Body of pancreas (tissue), 4 donors: ENCODE measurements at regions not wholly inside any gene's neighbourhood (a gene's known extent, or its start where the extent isn't known, plus 50 kb on each side); places are given as distances from the start of the nearest gene placed in this dataset.

Experiments
- ATAC-seq: fragments of 150-250 bp; one replicate; pipeline ENCODE4 v1.9.1; 2016
- DNase-seq, 4 donors: peaks; one replicate each; pipeline ENCODE4 v3.0.0-alpha.2; 2019
- H3K27ac ChIP-seq, 4 donors: fragments of 200-600 bp; sonication (generic); 1 replicate in 3 of 4; 2 replicates in 1 of 4; pipeline versions ENCODE4 v1.5.1 to v1.6.1; 2016 to 2019; ENCODE audit warnings: mild to moderate bottlenecking in 1 of 4, mixed read lengths in 1 of 4, moderate library complexity in 1 of 4
- H3K27me3 ChIP-seq, 2 donors: fragments of 200-600 bp; sonication (generic); one replicate each; pipeline ENCODE4 v1.6.0; 2016; ENCODE audit warnings: mild to moderate bottlenecking in 1 of 2
- H3K36me3 ChIP-seq, 2 donors: fragments of 200-600 bp; sonication (generic); replicated peaks in 1 of 2; 2 replicates each; pipeline ENCODE4 v1.5.1; 2016; ENCODE audit warnings: low read depth in 2 of 2; ENCODE audit not compliant: insufficient read depth in 1 of 2
- H3K4me1 ChIP-seq: fragments of 200-600 bp; sonication (generic); one replicate; pipeline ENCODE4 v1.6.0; 2016
- H3K4me3 ChIP-seq, 2 donors: fragments of 200-600 bp; sonication (generic); 1 replicate in 1 of 2; 2 replicates in 1 of 2; pipeline ENCODE4 v1.5.1; 2016 to 2019
- H3K9me3 ChIP-seq, 3 donors: fragments of 200-600 bp; sonication (generic); 1 replicate in 2 of 3; 2 replicates in 1 of 3; pipeline ENCODE4 v1.5.1; 2016
- POLR2A ChIP-seq, 3 donors: fragments of 450-650 bp; IDR thresholded peaks; one replicate each; pipeline ENCODE4 v1.6.1; 2016; ENCODE audit warnings: antibody characterized with exemption in 3 of 3, mild to moderate bottlenecking in 2 of 3
- WGBS, 2 donors: methylation state at CpG; one replicate each; pipeline ENCODE4 v1.1.5; 2017; 5-methylcytosine and 5-hydroxymethylcytosine counted together
- intact Hi-C: fragments of 100-400 bp; cut with DNase I; formaldehyde crosslinking; loops from one replicate; pipeline ENCODE4 v1.15.1; 2023
- TF ChIP-seq, protein P1 (sequence below), 7 experiments: fragments of 450-650 bp in 4 of 7; fragments of 200-600 bp in 3 of 7; sonication (generic) in 3 of 7; IDR thresholded peaks; one replicate each; pipeline ENCODE4 v1.5.1; 2016 to 2019; ENCODE audit warnings: antibody characterized with exemption in 7 of 7

DNA sequence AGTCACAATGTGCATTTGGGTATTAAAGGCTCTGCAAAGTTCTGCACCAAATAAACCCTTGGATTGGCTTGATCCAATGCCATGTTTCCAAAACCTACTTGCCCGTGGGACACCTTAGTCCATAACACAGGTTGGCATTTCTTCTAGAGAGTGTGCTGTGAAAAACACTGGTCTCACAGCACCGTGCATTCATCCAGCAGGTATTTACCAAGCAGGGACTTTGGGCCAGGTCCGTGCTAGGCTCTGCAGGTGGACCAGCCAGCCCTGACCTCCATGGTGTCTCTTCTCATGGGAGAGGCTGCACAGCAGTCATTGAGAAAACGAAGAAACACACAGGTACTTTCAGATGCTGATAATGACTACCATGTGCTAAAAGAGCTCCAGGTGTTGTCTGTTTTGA, 112.6 kb downstream of the CDH26 start:
- H3K27me3 ChIP-seq = no peaks in the 10 kb centered on the region
- 56 to 64% methylated on average over 4 of the region's 4 CpGs for WGBS, 2 donors
- no peak for ATAC-seq
- TF ChIP-seq, protein P1, sequence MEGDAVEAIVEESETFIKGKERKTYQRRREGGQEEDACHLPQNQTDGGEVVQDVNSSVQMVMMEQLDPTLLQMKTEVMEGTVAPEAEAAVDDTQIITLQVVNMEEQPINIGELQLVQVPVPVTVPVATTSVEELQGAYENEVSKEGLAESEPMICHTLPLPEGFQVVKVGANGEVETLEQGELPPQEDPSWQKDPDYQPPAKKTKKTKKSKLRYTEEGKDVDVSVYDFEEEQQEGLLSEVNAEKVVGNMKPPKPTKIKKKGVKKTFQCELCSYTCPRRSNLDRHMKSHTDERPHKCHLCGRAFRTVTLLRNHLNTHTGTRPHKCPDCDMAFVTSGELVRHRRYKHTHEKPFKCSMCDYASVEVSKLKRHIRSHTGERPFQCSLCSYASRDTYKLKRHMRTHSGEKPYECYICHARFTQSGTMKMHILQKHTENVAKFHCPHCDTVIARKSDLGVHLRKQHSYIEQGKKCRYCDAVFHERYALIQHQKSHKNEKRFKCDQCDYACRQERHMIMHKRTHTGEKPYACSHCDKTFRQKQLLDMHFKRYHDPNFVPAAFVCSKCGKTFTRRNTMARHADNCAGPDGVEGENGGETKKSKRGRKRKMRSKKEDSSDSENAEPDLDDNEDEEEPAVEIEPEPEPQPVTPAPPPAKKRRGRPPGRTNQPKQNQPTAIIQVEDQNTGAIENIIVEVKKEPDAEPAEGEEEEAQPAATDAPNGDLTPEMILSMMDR (IDR thresholded peaks at IDR 0.05) = no peak
- no peak for TF ChIP-seq POLR2A (IDR thresholded peaks at IDR 0.05)
- H3K36me3 ChIP-seq = no peaks in the 10 kb centered on the region
- H3K27ac ChIP-seq = no peak overlapping the region
- no peaks in the 10 kb centered on the region for H3K9me3 ChIP-seq
- DNase-seq = no peak
- intact Hi-C loops = no loop called here
- no peak overlapping the region for H3K4me3 ChIP-seq
- no peaks in the 10 kb centered on the region for H3K4me1 ChIP-seq

DNA sequence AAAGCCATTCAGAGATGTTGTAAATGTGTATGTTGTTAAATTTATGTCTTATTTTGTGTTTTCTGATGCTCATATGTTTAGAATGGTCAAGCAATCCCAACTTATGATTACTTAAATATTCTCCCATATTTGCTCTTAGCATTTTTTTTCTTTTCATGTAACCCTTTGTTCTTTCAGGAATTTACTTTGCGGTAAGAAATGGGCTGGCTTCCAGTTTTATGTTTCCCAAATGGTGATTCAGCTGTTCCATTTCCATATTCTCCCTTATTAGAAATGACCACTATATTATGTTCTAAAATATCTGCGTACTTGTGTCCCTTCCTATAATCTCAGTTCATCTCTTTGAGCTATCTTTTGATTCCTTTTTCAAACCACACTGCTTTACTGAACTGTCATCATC, 113.7 kb downstream of the CDH26 start:
- H3K27ac ChIP-seq = no peak overlapping the region
- H3K36me3 ChIP-seq = no peaks in the 10 kb centered on the region
- ATAC-seq (no peak), DNase-seq (no peak)
- intact Hi-C loops = no loop called here
- H3K4me3 ChIP-seq = no peak overlapping the region
- 66 to 67% methylated on average over 2 of the region's 2 CpGs for WGBS, 2 donors
- H3K27me3 ChIP-seq = no peaks in the 10 kb centered on the region
- H3K4me1 ChIP-seq = no peaks in the 10 kb centered on the region
- TF ChIP-seq, protein P1 (IDR thresholded peaks at IDR 0.05) = no peak
- TF ChIP-seq POLR2A (IDR thresholded peaks at IDR 0.05) = no peak
- H3K9me3 ChIP-seq = no peaks in the 10 kb centered on the region

DNA sequence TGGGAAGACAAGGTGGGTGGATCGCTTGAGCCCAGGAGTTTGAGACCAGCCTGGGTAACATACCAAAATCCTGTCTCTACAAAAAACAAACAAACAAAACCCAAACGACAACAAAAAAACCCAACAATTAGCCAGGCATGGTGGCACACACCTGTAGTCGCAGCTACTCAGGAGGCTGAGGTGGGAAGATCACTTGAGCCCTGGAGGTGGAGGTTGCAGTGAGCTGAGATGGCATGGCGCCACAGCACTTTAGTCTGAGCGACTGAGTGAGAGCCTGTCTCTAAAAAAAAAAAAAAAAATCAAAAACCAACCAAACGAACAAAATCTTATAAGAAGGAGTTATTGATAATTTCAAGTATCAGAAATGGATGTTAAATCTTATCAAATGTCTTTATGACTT, 114.9 kb downstream of the CDH26 start:
- no peak for ATAC-seq
- TF ChIP-seq, protein P1 (IDR thresholded peaks at IDR 0.05) = no peak
- H3K36me3 ChIP-seq = no peaks in the 10 kb centered on the region
- no peaks in the 10 kb centered on the region for H3K27me3 ChIP-seq
- intact Hi-C loops = no loop called here
- no peaks in the 10 kb centered on the region for H3K9me3 ChIP-seq
- WGBS, 2 donors = 72% methylated on average over 6 of the region's 6 CpGs
- H3K4me1 ChIP-seq = no peaks in the 10 kb centered on the region
- H3K4me3 ChIP-seq = no peak overlapping the region
- no peak overlapping the region for H3K27ac ChIP-seq
- DNase-seq = no peak

DNA sequence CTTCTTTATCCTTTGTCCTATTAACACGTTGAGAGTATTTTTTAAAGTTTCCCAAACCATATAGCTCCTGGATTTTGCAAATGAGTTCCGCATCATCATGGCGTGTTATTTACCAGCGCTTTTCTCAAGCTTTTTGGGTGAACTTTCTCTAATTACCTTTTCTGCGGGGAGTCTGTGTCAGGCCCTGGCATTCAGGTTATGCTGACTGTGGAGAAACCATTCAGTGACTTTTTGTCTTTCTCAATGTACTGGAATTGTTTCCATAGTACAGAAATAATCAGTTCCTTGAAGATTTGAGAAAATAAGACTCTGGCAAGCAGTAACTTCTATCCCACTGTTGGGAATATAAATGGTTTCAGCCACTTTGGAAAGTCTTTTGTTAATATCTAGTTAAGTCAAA, 115.3 kb downstream of the CDH26 start:
- H3K4me1 ChIP-seq = no peaks in the 10 kb centered on the region
- DNase-seq (no peak), ATAC-seq (no peak)
- no peak overlapping the region for H3K4me3 ChIP-seq
- no peaks in the 10 kb centered on the region for H3K27me3 ChIP-seq
- no peak for TF ChIP-seq POLR2A (IDR thresholded peaks at IDR 0.05)
- TF ChIP-seq, protein P1 (IDR thresholded peaks at IDR 0.05) = no peak
- WGBS, 2 donors = 59 to 72% methylated on average over 5 of the region's 5 CpGs
- no peaks in the 10 kb centered on the region for H3K36me3 ChIP-seq
- H3K9me3 ChIP-seq = no peaks in the 10 kb centered on the region
- intact Hi-C loops = no loop called here
- no peak overlapping the region for H3K27ac ChIP-seq

DNA sequence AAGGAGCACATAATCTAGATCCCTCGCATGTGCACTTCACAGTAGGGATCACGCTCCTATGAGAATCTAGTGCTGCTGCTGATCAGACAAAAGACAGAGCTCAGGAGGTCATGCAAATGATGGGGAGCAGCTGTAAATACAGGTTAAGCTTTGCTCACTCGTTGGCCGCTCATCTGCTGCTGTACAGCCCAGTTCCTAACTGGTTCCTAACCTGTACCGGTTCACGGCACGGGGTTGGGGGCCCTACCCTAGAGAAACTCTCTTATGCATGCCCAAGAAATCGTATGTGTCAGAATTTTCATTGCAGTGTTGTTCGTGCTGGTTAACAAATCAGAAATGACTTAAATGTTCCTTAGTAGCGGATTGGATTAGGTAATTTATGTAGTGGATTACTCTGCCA, 116.1 kb downstream of the CDH26 start:
- WGBS, 2 donors = 69 to 71% methylated on average over 9 to 10 of the region's 10 CpGs
- DNase-seq (no peak), ATAC-seq (no peak)
- intact Hi-C loops = no loop called here
- no peak overlapping the region for H3K27ac ChIP-seq
- no peaks in the 10 kb centered on the region for H3K4me1 ChIP-seq
- no peak overlapping the region for H3K4me3 ChIP-seq
- H3K9me3 ChIP-seq = no peaks in the 10 kb centered on the region
- no peaks in the 10 kb centered on the region for H3K27me3 ChIP-seq
- H3K36me3 ChIP-seq = no peaks in the 10 kb centered on the region
- TF ChIP-seq, protein P1 (IDR thresholded peaks at IDR 0.05) = no peak
- no peak for TF ChIP-seq POLR2A (IDR thresholded peaks at IDR 0.05)
